NCI-H1930 (cell line): ENCODE measurements at regions not wholly inside any gene's neighbourhood (a gene's known extent, or its start where the extent isn't known, plus 50 kb on each side); places are given as distances from the start of the nearest gene placed in this dataset.
"Not testable (repeated sequence)": the region's sequence is repeated elsewhere in the genome, so short reads cannot be mapped to it uniquely, and the experiment has no call there.

Experiments
- DNase-seq, 2 experiments: peaks; one replicate each; lab custom pipeline; 2025; lab: John Stamatoyannopoulos, UW

DNA sequence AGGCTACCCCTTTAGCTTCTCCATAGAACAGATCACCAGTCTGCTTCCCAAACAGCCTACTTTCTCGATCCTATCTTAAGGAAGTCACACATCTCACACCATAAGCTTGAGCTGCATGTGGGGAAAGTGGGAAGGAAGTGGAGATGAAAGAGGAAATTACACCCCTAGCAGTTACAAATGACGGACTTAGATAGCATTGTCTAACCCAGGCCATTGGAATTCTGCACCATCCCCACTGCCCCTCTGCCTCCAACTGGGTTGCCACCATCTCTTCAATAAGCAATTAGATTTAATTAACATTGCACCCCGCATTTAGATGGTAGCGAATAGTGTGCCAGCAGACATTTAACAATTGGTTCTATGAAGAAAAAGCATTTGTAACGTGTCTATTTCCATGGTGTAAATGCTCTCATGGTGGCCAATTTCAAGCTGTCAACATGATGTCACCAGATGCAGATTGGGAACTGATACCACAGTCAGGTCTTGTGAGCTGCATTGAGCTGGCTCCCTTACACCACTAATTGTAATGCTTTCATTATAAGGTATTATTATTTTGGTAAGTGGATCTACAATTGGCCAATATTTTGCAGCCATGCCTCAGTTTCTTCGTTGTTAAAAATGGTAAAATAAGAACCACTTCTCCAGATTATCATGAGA is 124.7 kb downstream of the CD24 start:
- no peak for DNase-seq

DNA sequence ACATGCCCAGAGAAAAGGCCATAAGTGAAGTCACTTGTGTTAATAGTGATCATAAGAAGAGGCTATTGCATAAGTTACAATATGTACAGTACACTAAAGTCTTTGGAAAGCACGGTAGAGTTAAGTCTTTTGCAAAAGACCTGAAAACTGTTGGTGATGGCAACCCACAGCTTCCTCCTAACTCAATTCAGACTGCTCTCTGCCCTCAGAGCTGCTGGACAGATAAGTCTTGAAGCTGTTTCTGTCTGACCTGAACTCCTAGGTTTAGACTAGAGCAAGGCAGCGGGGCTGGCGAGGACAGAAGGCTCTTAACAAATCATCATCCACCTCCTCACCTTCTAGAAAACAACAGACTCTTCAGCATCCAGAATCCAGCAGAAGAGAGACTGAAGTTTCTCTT is 125.4 kb downstream of the CD24 start:
- no peak for DNase-seq

DNA sequence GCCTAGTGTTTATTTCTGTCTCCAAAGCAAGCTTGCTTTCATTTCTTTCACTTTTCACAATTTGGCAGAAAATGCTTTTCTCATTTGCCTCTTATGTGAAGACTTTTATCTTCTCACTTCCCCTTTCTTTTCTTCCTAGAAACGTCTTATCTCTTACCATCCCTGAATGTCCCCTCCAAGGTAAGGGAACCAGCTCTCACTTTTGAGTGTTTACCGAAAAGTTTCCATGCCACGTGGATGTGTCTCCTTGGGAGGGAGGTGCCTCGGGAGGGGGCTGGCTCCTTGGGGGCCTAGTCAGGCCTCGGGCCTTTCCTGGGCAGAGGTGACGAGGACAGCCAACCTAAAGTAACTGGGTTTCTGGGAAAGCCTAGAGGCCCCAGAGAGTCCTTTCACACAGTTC is 127.4 kb downstream of the CD24 start:
- DNase-seq, result no peak

DNA sequence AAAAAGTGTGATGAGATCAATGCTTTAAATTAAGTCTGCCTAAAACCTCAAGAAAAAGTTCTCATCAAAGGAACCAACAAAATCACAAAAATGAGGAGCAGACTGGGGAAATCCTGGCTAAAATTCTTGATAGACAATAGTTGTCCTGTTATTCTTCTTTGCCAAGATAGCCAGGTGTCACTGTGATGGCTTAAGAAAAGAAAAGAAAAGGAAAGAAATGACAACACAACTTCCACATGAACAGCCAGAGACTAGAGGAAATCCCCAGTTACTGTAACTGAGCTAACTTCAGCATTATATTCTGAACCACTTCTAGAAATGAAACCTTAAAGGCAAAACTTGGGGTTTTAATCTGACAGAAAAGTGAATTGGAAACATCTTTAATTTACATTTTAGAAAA is 129.6 kb downstream of the CD24 start:
- no peak for DNase-seq

DNA sequence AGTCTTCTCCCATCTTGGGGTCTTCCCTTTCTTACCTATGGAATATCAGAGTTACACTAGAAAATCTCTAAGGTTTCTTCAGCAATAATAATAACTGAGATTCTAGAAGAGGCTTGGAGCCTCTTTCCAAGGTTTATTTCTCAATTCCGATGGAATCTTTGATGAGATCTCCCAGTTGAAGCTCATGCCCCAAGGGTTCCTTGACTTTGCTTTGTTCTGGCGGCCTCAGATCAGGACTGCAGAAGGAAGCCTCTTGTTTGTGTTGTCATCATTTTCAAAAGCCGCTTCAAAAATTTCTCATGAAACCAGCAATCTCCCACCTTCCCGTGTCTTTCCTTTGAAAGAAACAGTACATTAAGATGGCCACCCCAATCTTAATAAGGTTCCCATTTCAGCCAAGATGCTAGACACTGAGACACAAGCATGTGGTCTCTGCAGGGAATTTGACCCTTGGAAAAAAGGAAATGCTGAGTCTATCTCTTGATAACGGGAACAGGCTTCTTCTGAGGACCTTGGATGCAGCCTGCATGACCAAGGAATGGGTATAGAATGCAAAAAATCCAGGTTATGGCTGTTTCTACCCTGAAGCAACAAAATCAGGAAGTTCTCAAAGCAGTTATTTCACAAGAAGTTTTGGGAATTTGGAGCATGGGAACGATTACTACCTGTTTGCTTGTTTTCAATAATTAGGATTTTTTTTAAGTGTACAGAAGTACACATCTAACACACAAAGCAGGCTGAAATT is 141.6 kb downstream of the CD24 start:
- DNase-seq, result no peak

DNA sequence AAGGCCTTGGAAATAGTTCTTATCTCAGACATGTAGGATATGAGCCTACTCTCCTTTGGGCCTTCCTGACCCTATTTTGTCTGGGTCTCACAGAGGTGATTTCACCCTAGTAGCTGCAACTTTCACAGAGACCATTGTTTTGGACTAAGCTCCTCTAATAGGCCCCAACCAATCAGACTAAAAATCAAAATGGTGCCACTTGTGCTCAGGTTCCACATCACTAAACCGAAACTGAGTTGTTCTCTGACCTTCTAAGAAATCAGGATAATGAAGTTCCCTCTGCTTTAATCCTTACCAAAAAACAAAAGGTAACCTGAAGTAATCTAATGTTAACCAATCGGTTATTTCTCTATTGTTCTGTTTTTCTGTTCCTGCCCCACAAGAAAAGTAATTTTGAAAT is 143.6 kb downstream of the CD24 start:
- no peak for DNase-seq

DNA sequence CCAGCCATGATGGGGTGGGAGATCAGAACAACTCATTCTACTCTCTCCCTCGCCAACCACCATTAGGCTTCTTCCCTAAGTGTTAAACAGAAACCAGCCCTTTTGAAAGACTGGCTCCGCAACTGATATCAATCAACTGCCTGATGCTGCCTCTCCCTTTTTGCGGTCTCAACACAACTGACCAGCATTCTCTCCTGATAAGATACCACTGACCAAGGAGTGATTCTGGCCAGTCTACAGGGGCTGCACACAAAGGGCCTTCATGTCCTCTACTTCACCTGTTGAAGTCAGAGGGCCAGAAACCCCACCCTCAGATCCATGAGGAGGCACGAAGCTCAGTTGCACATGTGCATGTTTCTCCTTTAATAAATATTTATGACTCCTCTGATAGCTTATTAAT is 145.1 kb downstream of the CD24 start:
- DNase-seq, result no peak

DNA sequence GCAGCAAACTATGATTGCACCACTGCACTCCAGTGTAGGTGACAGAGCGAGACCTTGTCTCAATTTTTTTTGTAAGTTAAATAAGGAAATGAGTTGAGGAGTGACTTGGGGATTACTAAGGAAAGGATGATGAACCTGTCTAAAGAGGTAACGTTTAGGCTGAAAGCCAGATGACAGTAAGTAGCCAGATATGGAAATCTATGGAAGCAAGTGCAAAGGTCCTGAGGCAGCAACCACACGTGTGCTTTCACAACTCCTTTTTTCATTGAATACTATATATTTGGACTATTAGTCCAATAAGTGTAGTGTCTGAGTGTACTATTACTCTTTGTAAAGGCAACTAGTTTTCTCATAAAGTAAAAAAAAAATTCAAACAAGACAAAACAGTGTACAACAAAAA is 147.4 kb downstream of the CD24 start:
- no peak for DNase-seq

DNA sequence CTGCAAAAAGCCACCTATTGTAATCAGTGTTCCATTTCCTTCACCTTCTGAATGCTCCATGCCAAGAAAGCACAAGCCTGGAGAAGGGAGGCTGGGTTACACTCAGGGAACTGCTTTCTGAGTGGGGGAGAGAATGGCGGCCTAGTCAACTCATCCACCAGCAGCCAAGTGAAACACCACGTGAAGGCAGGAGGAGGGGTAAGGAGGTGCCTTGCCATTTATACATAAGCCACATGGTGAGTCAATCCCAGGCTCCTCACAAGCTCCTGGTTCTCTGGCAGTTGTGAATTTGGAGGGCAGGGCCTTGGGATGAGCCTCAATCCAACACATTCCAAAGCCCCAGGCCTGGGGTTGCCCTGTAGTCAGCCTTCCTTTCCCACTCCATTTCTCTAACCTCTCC is 149.4 kb downstream of the CD24 start:
- DNase-seq, result no peak

DNA sequence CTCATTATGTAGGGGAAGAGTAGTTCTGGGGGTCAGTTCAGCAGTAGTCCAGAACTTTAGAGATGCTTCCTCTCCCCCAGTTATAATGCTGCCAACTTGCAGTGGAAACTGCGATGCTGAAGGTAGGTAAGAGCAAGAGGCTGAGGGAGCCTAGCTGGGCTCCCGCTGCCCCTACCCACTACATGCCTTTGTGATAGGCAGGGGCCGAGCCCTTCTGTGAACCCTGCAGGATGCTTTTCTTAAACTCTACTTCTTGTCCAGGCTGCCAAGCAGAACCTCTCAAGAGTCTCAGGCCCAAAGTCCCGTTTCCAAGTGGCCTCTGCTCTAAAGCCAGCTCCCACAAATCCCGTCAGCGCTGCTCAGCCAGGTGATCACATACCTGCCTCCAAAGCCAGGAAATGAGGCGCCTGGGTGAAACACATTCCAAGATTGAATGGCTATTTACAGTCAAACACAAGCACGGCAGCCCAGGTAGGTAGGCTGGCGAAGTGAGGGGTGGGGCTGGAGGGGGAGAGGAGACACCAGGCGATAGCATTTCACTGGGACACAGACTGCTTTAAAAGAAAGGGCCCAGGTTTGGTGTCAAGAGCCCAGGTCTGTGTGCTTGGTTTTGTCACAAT is 150.7 kb downstream of the CD24 start:
- no peak for DNase-seq

DNA sequence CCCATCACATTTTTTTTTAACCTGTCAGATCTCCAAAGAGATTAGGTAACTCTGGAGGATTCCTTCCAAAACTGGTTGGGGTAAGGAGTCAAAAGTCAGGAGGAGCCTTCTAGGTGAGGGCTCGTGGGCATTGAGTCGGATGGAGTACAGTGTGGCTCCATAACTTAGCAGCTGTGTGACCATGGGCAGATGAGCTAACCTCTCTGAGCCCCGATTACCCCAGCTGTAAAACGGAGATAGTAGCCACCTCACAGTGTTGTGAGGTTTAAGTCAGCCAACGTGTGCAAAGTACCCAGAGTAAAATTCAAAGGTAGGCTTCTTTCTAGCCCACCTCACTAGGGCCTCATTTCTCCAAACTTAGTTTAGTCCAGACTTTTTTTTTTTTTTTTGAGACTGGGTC is 151.5 kb downstream of the CD24 start:
- DNase-seq, result no peak

DNA sequence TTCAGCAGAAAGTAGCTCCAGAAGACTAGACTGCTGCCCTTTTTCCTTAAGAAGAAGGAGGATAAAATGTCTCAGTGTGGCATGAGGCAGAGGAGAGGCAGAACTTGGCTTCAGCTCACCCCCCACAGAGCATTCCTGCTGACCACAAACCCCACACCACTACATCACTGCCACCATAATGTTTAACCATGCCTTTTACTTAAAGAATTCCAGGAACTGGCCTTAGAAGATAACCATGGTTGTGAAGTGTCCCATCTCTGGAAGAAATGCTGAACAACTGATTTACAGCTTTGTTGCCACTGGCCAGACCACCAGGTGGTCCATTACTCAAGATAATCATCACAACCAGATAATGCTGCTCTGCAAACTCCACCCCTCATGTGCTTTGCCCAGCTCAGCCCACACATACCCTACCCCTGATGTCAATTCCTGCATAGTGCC is 154.1 kb downstream of the CD24 start:
- DNase-seq, result no peak

DNA sequence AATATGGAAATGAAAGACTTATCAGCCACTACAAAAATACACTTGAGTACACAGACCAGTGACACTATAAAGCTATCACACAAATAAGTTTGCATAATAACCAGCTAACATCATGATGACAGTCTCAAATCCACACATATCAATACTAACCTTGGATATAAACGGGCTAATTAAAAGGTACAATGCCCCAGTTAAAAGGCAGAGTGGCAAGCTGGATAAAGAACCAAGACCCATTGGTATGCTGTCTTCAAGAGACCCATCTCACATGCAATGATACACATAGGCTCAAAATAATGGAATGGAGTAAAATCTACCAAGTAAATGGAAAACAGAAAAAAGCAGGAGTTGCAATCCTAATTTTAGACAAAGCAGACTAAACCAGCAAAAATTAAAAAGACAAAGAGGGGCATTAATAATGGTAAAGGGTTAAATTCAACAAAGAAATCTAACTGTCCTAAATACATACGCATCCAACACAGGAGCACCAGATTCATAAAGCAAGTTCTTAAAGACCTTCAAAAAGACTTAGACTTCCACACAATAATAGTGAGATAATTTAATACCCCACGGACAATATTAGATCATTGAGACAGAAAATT is 163.3 kb downstream of the CD24 start:
- DNase-seq, result no peak

DNA sequence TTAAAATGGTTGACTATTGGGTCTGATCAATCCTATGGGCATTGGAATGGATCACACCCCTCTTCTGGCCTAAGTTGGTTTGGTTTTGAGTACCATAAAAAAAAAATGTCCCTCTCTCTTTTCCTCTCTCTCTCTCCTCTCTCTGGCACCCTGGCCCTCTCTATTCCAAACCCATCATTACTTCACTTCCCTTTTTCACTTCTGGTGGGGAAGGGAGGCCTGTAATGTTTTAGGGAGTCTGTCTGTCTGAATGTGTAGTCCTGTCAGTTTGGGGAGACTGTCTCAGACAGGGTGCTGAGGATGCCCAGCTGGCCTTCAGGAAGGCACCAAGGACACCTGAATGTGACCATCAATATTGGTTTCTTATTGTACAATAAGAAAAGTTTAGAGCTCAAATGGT is 165.8 kb downstream of the CD24 start:
- DNase-seq, result no peak

DNA sequence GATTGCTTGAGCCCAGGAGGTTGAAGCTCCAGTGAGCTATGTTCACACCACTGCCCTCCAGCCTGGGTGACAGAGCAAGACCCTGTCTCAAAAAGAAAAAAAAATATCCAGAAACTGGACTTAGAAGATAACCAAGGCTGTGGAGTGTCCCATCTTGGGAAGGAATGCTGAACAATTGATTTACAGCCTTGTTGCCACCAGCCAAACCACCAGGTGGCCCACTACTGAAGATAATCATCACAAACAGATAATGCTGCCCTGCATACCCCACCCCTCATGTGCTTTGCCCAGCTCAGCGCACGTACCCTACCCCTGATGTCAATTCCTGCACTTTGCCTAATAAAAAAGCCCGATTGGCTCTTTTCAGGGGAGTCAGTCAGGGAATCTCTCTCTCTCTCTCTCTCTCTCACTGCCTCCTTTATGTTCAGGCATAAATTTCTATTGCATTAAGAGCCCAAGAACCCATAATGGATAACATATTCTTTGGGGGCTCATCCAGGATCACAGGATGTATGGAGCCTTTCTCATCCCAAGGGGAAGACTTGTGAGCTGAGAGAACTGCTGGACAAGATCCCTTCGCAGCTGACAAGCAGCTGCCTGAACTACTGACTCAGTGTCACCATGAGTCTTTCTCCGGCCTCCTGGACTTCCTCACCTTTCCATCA is 166.4 kb downstream of the CD24 start:
- DNase-seq, result no peak

DNA sequence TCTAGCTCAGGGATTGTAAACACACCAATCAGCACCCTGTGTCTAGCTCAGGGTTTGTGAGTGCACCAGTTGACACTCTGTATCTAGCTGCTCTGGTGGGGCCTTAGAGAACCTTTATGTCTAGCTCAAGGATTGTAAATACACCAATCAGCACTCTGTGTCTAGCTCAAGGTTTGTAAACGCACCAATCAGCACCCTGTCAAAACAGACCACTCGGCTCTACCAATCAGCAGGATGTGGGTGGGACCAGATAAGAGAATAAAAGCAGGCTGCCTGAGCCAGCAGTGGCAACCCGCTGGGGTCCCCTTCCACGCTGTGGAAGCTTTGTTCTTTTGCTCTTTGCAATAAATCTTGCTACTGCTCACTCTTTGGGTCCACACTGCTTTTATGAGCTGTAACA is 168.3 kb downstream of the CD24 start:
- DNase-seq, result not testable (repeated sequence)

DNA sequence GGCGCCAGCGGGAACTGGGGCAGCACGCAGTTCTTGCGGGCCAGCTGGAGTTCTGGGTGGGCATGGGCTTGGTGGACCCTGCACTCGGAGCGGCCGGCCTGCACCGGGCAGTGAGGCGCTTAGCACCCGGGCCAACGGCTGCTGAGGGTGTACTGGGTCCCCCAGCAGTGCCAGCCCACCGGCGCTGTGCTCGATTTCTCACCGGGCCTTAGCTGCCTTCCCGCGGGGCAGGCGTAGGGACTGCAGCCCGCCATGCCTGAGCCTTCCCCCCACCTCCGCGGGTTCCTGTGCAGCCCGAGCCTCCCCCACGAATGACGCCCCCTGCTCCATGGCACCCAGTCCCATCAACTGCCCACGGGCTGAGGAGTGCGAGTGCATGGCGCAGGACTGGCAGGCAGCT is 168.8 kb downstream of the CD24 start:
- no peak for DNase-seq

DNA sequence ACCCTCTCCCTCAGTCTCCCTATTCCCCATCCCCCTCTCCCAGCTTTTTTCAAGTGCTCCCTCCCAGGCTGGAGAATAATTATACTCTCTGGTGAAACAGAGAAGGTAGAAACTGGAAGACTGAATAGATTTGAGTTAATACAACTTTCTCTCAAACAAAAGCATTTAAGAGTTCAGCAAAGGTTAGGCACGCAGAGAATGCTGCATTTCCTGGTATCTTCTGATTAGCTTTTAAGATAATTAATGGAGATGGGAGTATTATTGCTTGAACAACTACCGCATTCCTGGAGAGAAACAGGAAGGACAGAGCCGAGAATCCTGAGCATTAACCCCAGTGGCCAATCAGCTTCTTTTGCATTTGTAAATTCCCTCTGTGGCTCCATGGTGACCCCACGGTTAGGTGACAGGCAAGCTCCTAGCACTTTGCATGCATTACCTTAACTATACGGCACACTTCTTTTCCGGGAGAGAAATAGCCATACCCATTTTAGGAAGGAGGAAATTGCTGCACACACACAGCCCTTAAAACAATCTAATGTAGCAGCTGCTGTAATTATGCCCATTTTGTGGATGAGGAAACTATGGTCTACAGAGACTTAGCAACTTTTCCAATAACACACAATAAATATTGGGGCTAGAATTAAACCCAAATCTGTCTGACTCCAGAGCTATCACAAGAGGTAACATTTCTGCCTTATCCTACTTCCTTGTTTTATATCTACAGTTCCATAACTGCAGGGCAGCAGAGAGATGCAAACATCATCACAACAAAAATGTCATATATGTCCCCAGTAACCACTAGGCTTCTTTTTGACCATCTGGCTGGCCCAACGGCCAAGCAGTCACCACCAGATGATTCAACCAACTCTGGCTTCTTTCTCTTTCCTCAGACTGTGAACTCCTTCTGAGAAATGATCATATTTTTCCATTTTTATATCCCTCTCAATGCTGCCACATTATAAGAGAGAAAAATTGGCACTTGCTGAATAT is 169.9 kb downstream of the CD24 start:
- no peak for DNase-seq

DNA sequence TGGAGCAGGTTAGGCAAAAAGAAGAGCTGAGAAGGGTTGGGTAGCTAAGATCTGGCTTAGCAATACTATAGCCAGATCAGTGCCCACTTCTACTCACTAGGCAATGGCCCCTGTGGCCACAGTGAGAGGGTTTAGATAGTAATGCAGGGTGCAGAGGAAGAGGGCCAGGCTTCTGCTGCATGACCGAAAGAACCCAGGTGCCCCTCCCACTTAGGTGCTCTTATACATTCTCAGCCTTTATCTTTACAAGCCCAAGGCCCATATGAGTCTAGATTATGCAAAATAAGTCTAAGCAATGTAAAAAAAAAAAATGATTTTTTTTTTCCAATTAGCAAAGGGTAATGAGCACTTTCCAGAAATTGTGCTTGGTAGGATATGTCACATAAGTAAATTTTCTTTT is 171.3 kb downstream of the CD24 start:
- no peak for DNase-seq

DNA sequence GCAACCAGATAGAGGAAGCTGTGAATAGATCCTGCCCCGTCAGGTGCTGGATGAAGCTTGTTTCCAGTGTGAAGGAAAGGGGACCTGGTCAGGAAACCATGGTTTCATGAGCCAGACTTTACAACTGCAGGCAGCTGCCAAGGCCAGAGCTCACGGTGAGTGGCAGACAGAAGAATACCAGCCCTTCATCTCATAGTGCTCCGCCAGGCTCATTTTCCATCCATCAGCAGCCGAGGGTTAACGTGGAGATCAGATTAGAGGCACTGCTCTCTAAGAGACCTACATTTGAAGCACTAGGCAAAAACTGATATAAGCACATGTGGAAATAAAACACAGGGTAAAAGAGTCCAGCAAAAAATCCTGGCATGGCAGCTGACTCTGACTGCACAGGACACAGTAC is 172.4 kb downstream of the CD24 start:
- no peak for DNase-seq

DNA sequence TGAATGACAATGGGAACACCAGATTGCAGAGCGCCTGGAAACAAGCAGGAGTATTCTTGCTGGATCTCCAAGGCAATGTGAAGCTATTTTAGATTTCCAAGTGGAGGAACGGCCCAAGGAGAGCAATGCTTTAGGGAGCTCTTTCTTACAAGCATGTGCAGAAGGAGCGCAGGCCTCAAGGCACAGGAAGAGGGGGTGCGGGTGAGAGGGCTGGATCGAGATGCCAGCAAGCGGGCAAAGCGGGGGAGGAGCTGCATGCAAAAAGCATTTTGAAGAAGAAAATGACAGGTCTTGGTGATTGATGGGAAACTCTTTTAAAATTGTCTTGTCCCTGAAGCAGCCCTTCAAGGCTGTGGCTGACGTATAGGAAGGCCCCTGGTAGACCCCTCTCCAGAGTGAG is 171.9 kb downstream of the QRSL1 start:
- DNase-seq, result no peak
